Nephron (organoid): ENCODE measurements at regions not wholly inside any gene's neighbourhood (a gene's known extent, or its start where the extent isn't known, plus 50 kb on each side); places are given as distances from the start of the nearest gene placed in this dataset.

Experiments used
- H3K27ac Mint-ChIP-seq, 3 experiments: 2 replicates each; pipeline ENCODE4 v1.8.0; 2020; ENCODE audit warnings: mixed read lengths in 3 of 3, mild to moderate bottlenecking in 2 of 3, moderate library complexity in 1 of 3
- H3K27me3 Mint-ChIP-seq: 2 replicates; pipeline ENCODE4 v1.8.0; 2021; ENCODE audit warnings: low read depth, mild to moderate bottlenecking, moderate library complexity, mixed read lengths
- H3K36me3 Mint-ChIP-seq: 2 replicates; pipeline ENCODE4 v1.8.0; 2020; ENCODE audit warnings: low read depth, mixed read lengths
- H3K4me1 Mint-ChIP-seq: 2 replicates; pipeline ENCODE4 v1.8.0; 2020; ENCODE audit warnings: mixed read lengths
- H3K4me3 Mint-ChIP-seq, 3 experiments: 2 replicates each; pipeline ENCODE4 v1.8.0; 2020; ENCODE audit warnings: mild to moderate bottlenecking in 3 of 3, mixed read lengths in 3 of 3, moderate library complexity in 2 of 3
- H3K9me3 Mint-ChIP-seq: 2 replicates; pipeline ENCODE4 v1.8.0; 2020; ENCODE audit warnings: mixed read lengths
- CTCF ChIP-seq, 3 experiments: fragments of 200-600 bp; sonication (generic); IDR thresholded peaks; one replicate each; pipeline ENCODE4 v1.5.0; 2021; ENCODE audit warnings: antibody characterized with exemption in 3 of 3; ENCODE audit not compliant: unreplicated experiment in 3 of 3

- TF ChIP-seq CTCF (IDR thresholded peaks at IDR 0.05; ENCODE audit: unreplicated experiment in 3 of 3) = no peak
- H3K9me3 Mint-ChIP-seq = peaks cover 41% of the 10 kb centered on the region
- H3K36me3 Mint-ChIP-seq = peaks cover 6% of the 10 kb centered on the region
- no peak overlapping the region for H3K27ac Mint-ChIP-seq
- H3K4me1 Mint-ChIP-seq = no peaks in the 10 kb centered on the region
- H3K4me3 Mint-ChIP-seq = no peak overlapping the region
- H3K27me3 Mint-ChIP-seq = no peaks in the 10 kb centered on the region
These were observed 455.4 kb downstream of the RPS24 start for GRCh38 chr10:78489034-78489433.

GRCh38 chr10:78491812-78492211 lies 458.1 kb downstream of the RPS24 start:
- Mint-ChIP-seq H3K27ac (no peak overlapping the region), H3K4me3 (no peak overlapping the region), H3K27me3 (peaks cover 3% of the 10 kb centered on the region), H3K9me3 (peaks cover 41% of the 10 kb centered on the region), H3K36me3 (peaks cover 6% of the 10 kb centered on the region), H3K4me1 (no peaks in the 10 kb centered on the region)
- no peak for TF ChIP-seq CTCF (IDR thresholded peaks at IDR 0.05; ENCODE audit: unreplicated experiment in 3 of 3)

GRCh38 chr10:78492424-78492823 lies 458.8 kb downstream of the RPS24 start:
- Mint-ChIP-seq H3K27me3 (peaks cover 3% of the 10 kb centered on the region), H3K9me3 (peaks cover 41% of the 10 kb centered on the region), H3K4me1 (no peaks in the 10 kb centered on the region), H3K27ac (no peak overlapping the region), H3K4me3 (no peak overlapping the region), H3K36me3 (peaks cover 6% of the 10 kb centered on the region)
- TF ChIP-seq CTCF (IDR thresholded peaks at IDR 0.05; ENCODE audit: unreplicated experiment in 3 of 3) = no peak

- H3K4me3 Mint-ChIP-seq = no peak overlapping the region
- no peaks in the 10 kb centered on the region for H3K4me1 Mint-ChIP-seq
- H3K27ac Mint-ChIP-seq = no peak overlapping the region
- peaks cover 6% of the 10 kb centered on the region for H3K36me3 Mint-ChIP-seq
- peaks cover 36% of the 10 kb centered on the region for H3K9me3 Mint-ChIP-seq
- H3K27me3 Mint-ChIP-seq = peaks cover 3% of the 10 kb centered on the region
- no peak for TF ChIP-seq CTCF (IDR thresholded peaks at IDR 0.05; ENCODE audit: unreplicated experiment in 3 of 3)
These were observed 460.5 kb downstream of the RPS24 start for GRCh38 chr10:78494179-78494578.

- no peaks in the 10 kb centered on the region for H3K9me3 Mint-ChIP-seq
- TF ChIP-seq CTCF (IDR thresholded peaks at IDR 0.05; ENCODE audit: unreplicated experiment in 3 of 3) = no peak
- H3K27ac Mint-ChIP-seq = peak overlapping the region in 2 of 3 experiments; percentile 36 to 52
- no peaks in the 10 kb centered on the region for H3K27me3 Mint-ChIP-seq
- no peaks in the 10 kb centered on the region for H3K36me3 Mint-ChIP-seq
- no peak overlapping the region for H3K4me3 Mint-ChIP-seq
- peaks cover 12% of the 10 kb centered on the region for H3K4me1 Mint-ChIP-seq
These were observed 468.7 kb downstream of the RPS24 start for GRCh38 chr10:78502210-78502936.

- Mint-ChIP-seq H3K36me3 (no peaks in the 10 kb centered on the region), H3K27me3 (no peaks in the 10 kb centered on the region)
- no peak for TF ChIP-seq CTCF (IDR thresholded peaks at IDR 0.05; ENCODE audit: unreplicated experiment in 3 of 3)
These were observed 470.5 kb downstream of the RPS24 start for GRCh38 chr10:78504181-78504580.

More at GRCh38 chr10:78504181-78504580, 470.5 kb downstream of the RPS24 start:
- H3K4me1 Mint-ChIP-seq = peaks cover 24% of the 10 kb centered on the region
- no peak overlapping the region for H3K4me3 Mint-ChIP-seq
- H3K9me3 Mint-ChIP-seq = no peaks in the 10 kb centered on the region
- H3K27ac Mint-ChIP-seq = peak overlapping the region in 1 of 3 experiments; percentile 46
